GM12878 (cell line): ENCODE measurements at regions not wholly inside any gene's neighbourhood (a gene's known extent, or its start where the extent isn't known, plus 50 kb on each side); places are given as distances from the start of the nearest gene placed in this dataset.

Experiments
- HDAC6 ChIP-seq: fragments of 200-600 bp; sonication (generic); IDR thresholded peaks from one replicate; pipeline ENCODE4 v1.8.0; 2017; ENCODE audit warnings: antibody characterized with exemption; ENCODE audit not compliant: unreplicated experiment
- POLR2AphosphoS5 ChIP-seq: IDR thresholded peaks from 2 replicates; pipeline ENCODE4 v1.6.1; 2011; ENCODE audit warnings: mild to moderate bottlenecking, low read length, inconsistent platforms
- SIX5 ChIP-seq: IDR thresholded peaks from 2 replicates; pipeline ENCODE4 v1.6.1; 2011; ENCODE audit warnings: mild to moderate bottlenecking, low read depth, low read length, moderate library complexity; ENCODE audit not compliant: severe bottlenecking

GRCh38 chr6:149233056-149233715 is 84.3 kb upstream of the TAB2 start:
- TF ChIP-seq POLR2AphosphoS5 (no peak), SIX5 (no peak), HDAC6 (no peak)
